NCI-H2081 (cell line): ENCODE measurements at regions not wholly inside any gene's neighbourhood (a gene's known extent, or its start where the extent isn't known, plus 50 kb on each side); places are given as distances from the start of the nearest gene placed in this dataset.

Experiments
- DNase-seq, 2 experiments: peaks; one replicate each; lab custom pipeline; 2025; lab: John Stamatoyannopoulos, UW

- no peak for DNase-seq
These were observed 862.1 kb upstream of the CELF4 start for GRCh38 chr18:38427736-38428135.

DNA sequence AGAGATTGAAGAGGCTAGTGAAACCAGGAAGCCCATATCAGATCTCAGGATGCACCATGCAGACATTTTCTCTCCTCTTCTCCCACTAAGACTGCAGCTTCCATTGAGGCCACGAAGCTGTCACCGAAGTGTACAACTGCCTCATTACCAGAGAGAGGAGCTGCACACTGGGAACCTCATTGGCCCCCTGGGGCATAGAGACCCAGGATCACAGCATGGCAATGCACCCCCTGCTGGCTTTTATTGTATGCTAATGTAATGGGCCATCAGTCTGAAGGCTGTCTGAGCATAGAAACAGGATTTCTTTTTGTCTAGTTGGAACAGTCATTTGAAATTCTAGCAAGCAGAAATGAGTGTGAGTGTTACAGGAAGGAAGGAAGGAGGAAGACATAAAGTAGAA, 861.6 kb upstream of the CELF4 start:
- peak; percentile 18 to 64 for DNase-seq

GRCh38 chr18:38421872-38422615, 856.4 kb upstream of the CELF4 start:
- DNase-seq: no peak

DNA sequence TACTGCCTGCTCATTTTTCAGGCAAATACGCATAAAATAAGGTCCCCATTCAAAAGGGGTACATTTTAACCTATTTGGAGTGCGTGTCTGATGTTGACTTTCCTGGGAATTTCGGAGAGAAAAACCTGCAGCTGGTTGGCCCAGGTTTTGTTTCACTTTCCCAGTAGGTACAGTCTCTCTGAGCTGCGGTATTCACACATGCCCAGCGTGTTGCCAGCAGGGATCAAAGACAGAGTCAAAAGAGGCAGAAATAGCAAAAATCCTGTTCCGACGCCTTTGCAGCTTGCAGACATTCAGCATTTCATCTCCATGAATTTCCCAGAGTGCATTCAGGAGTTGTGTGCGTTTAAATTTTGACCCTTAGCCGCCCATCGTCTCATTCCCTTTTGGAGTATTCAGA, 855.4 kb upstream of the CELF4 start:
- DNase-seq: no peak

DNA sequence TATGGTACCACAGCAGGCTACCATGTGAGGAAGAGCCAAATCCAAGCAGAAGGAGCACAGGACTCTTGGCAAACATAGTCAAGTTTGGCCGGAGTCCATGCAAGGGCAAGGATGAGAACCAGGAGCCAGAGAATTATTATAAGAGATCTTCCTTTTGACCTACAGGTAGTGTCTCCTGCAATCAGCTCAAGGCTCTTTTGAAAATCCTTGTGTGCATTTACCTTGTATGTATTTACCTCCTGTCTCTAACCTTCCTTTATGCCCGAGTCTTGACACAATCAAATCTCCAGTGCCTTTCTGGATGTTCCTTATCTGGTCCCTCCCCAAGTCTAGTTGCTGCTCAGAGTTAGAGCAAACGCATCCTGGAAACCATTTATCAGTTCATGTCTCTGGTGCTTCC, 855.0 kb upstream of the CELF4 start:
- no peak for DNase-seq

DNA sequence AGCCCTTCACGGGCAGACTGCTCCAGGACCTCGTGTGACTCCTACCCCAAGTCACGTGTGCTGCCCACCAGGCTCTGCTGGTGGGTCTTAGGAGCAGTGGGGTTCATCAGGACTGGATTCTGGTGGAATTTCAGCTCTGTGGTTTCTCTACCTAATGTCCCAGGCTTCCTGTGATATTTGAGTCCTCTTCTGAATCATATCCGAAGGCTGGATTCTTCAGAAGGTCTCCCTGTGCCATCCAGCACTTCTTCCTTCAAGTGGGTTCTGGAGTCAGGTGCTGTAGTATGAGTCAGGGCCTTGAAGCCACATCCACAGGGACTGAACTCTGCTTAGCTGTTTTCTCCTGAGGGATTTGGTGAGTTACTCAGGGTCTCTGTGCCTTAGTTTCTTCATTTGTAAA, 850.2 kb upstream of the CELF4 start:
- DNase-seq: no peak

DNA sequence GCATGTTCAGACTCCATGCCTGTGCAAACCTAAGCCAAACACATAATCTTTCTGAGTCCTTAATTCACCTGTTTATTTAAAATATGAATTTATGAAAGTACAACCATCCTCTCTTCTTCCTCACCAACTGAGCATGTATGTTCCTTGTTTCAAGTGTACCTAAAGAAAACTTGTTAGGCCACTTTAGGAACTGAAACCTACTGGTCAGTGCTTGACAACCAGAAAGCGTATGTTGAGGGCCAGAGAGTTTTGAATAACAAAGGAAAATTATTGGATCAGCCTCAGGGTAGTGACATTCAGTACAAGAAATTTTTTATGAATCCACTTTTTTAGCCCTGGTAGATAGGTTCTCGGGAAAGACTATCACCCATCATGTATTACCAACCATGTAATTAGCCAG, 847.6 kb upstream of the CELF4 start:
- DNase-seq: no peak

GRCh38 chr18:38406607-38407006, 841.0 kb upstream of the CELF4 start:
- no peak for DNase-seq

DNA sequence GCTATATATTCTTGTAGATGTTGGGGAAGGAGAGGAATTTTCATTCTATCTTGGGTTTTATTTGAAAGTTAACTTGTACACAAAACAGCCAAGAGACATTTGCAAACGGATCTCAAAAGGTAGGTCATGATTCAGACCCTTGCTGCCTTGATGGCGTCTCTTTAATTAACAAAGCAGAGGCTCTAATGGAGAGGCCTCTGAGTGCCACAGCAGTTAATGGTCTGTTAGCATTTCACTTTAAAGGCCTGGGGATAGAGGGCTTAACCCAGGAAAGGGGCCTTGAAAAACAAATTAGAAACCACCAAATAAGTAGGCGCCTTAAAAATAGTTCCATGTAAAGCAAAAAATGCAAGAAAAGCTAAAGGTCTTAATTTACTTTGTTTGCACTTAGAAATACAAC, 836.9 kb upstream of the CELF4 start:
- no peak for DNase-seq

- DNase-seq: no peak
These were observed 831.5 kb upstream of the CELF4 start for GRCh38 chr18:38397094-38397493.

DNA sequence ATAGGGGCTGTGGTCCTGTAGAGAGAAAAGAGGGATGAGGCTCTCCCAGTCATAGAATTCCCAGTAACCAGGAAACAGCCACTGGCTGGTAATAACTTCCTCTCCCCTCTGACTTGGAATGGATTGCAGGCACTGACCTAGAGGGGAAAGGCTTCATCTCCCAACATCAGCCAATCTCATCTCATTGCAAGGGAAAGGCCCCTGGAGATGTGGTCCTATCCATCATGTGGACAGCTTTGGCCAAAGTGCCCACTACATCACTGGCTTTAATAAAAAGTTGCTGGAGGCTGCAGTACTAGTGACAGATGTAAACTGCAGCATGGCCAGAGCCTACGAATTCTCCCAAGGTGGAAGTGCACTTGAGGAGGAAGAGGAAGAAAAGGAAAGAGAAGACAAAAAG, 820.5 kb upstream of the CELF4 start:
- DNase-seq: no peak

DNA sequence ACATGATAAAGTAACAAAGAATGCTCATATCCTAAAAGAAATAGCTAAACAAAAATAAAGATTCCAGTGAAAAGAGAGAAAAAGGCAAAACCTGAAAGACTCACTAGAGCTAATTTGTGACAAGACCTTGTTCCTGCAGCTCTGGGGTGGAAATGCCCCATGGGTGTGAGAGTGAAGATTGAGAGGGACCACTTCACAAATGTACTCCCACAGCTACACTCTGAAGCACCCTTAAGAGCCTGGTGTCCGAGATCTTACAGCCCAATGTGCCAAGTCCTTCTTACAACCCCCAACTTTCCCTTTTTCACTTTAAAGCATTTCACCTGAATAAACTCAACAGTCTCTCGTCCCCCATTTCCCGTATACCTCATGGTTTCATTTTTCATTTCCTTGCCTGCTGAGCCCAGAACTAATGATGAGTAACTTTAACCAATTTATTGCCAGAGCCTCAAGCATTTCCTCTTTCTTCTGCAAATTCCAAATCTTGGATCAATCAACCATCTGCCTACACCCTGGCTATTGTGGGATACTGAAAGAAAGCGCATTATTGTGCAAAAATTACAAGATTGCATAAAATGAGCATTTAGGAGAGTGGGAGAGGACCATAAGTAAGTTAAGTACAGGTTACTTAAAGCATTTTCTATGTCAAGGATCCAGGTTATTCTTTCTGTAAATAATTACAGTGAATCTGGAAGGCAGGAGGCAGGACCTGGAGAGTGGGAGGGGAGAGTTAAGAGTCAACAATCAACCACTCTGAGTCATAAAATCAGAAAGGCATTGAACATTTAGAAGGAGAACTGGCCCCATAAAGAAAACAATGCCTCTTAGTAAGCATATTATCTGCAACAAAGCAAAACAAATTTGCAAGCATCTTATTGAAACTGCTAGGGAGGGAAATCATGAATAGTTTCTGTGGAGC, 804.4 kb upstream of the CELF4 start:
- peak in 1 of 2 experiments; percentile 1 for DNase-seq

- no peak for DNase-seq
These were observed 803.3 kb upstream of the CELF4 start for GRCh38 chr18:38368886-38369285.

DNA sequence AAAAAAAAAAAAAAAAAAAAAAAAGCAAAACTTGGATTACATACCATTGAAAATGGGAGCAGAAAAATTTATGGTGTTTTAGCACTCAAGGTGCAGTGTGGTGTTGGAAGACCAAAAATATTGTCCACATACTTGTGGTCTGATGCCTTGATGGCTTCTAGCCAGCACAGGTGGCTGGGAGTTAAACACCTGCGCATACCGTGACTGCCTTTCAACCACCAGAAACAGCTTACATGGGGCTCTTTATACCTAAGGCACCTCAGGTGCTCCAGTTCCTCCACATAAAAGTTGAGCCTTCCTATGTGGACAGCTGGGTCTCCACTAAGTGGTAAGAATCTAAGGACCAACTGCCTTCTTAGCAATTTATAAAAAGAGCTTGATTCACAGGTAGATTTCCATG, 802.6 kb upstream of the CELF4 start:
- no peak for DNase-seq

- peak in 1 of 2 experiments; percentile 2 for DNase-seq
These were observed 801.9 kb upstream of the CELF4 start for GRCh38 chr18:38367473-38367872.

- DNase-seq: peak in 1 of 2 experiments; percentile 5
These were observed 796.7 kb upstream of the CELF4 start for GRCh38 chr18:38362286-38362792.

GRCh38 chr18:38358805-38359657, 793.4 kb upstream of the CELF4 start:
- DNase-seq: no peak

- no peak for DNase-seq
These were observed 787.6 kb upstream of the CELF4 start for GRCh38 chr18:38353149-38353548.

- no peak for DNase-seq
These were observed 784.5 kb upstream of the CELF4 start for GRCh38 chr18:38350141-38350540.

DNA sequence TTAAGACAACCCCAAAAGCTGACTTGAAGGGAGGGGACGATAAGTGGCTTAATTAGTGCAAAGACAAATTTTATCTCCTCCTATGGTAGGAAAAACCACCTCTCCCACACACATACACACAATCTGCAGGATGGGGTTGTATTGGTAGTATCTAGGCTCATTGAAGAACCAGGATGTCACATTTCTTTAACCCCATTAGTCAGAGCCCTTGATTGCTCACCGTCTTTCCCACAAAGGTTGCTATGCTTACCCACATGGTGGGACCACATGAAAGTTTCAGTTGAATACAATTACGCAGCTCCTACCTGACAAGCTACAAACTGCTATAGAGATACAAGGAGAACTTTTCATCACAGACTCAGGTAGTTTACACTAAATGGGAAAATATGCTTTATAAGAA, 765.0 kb upstream of the CELF4 start:
- no peak for DNase-seq

GRCh38 chr18:38329145-38329544, 763.5 kb upstream of the CELF4 start:
- no peak for DNase-seq

- DNase-seq: no peak
These were observed 756.6 kb upstream of the CELF4 start for GRCh38 chr18:38322206-38322605.
